H9 (cell line): ENCODE measurements at regions not wholly inside any gene's neighbourhood (a gene's known extent, or its start where the extent isn't known, plus 50 kb on each side); places are given as distances from the start of the nearest gene placed in this dataset.

Source experiments
- DNase-seq: peaks from one replicate; pipeline ENCODE4 v3.0.0-alpha.2; 2017
- H2AFZ ChIP-seq: one replicate; pipeline ENCODE4 v1.6.1; 2013; ENCODE audit warnings: mild to moderate bottlenecking, low read length, control low read depth, moderate library complexity
- H2AK5ac ChIP-seq: 2 replicates; pipeline ENCODE4 v1.6.1; 2013; ENCODE audit warnings: low read length, control low read depth, mixed read lengths; ENCODE audit not compliant: insufficient read length
- H2BK120ac ChIP-seq: one replicate; pipeline ENCODE4 v1.6.1; 2013; ENCODE audit warnings: low read depth, mild to moderate bottlenecking, low read length, control low read depth, inconsistent platforms; ENCODE audit not compliant: poor library complexity, severe bottlenecking
- H2BK12ac ChIP-seq: 2 replicates; pipeline ENCODE4 v1.6.1; 2013; ENCODE audit warnings: low read length, control low read depth, mixed read lengths, low read depth; ENCODE audit not compliant: insufficient read length
- H2BK15ac ChIP-seq: 2 replicates; pipeline ENCODE4 v1.6.1; 2013; ENCODE audit warnings: low read depth, low read length, control low read depth
- H2BK20ac ChIP-seq: one replicate; pipeline ENCODE4 v1.6.1; 2013; ENCODE audit warnings: low read depth, mild to moderate bottlenecking, low read length, control low read depth, inconsistent platforms; ENCODE audit not compliant: poor library complexity, severe bottlenecking
- H2BK5ac ChIP-seq: 2 replicates; pipeline ENCODE4 v1.6.1; 2013; ENCODE audit warnings: low read length, control low read depth, mixed read lengths; ENCODE audit not compliant: insufficient read length
- H3K14ac ChIP-seq: 2 replicates; pipeline ENCODE4 v1.6.1; 2013; ENCODE audit warnings: low read length, control low read depth; ENCODE audit not compliant: insufficient read depth
- H3K18ac ChIP-seq: 2 replicates; pipeline ENCODE4 v1.6.1; 2013; ENCODE audit warnings: low read depth, mild to moderate bottlenecking, mixed read lengths, low read length, control low read depth; ENCODE audit not compliant: insufficient read length
- H3K23ac ChIP-seq: 2 replicates; pipeline ENCODE4 v1.6.1; 2013; ENCODE audit warnings: low read length, control low read depth, mixed read lengths, low read depth; ENCODE audit not compliant: insufficient read length
- H3K23me2 ChIP-seq: 2 replicates; pipeline ENCODE4 v1.6.1; 2013; ENCODE audit warnings: low read depth, mild to moderate bottlenecking, mixed read lengths, low read length, control low read depth; ENCODE audit not compliant: insufficient read length, poor library complexity, severe bottlenecking
- H3K27ac ChIP-seq: 2 replicates; pipeline ENCODE4 v1.5.1; 2013; ENCODE audit warnings: low read length, control low read depth, mixed read lengths, low read depth; ENCODE audit not compliant: insufficient read length
- H3K27me3 ChIP-seq: 2 replicates; pipeline ENCODE4 v1.6.1; 2013; ENCODE audit warnings: low read length, control low read depth, inconsistent platforms; ENCODE audit not compliant: insufficient read depth
- H3K4ac ChIP-seq: 2 replicates; pipeline ENCODE4 v1.6.1; 2013; ENCODE audit warnings: low read depth, mild to moderate bottlenecking, control low read depth, inconsistent platforms, low read length, moderate library complexity
- H3K4me1 ChIP-seq: 2 replicates; pipeline ENCODE4 v1.6.1; 2013; ENCODE audit warnings: low read length, control low read depth, inconsistent platforms; ENCODE audit not compliant: insufficient read depth
- H3K4me2 ChIP-seq: 2 replicates; pipeline ENCODE4 v1.6.1; 2013; ENCODE audit warnings: low read length, control low read depth, mixed read lengths; ENCODE audit not compliant: insufficient read length, insufficient read depth
- H3K56ac ChIP-seq: 2 replicates; pipeline ENCODE4 v1.6.1; 2013; ENCODE audit warnings: low read depth, mild to moderate bottlenecking, mixed read lengths, low read length, control low read depth; ENCODE audit not compliant: insufficient read length
- H3K79me1 ChIP-seq: 2 replicates; pipeline ENCODE4 v1.6.1; 2013; ENCODE audit warnings: low read depth, mild to moderate bottlenecking, moderate library complexity, low read length, control low read depth, inconsistent platforms; ENCODE audit not compliant: insufficient read depth, poor library complexity, severe bottlenecking
- H3K79me2 ChIP-seq: 2 replicates; pipeline ENCODE4 v1.6.1; 2013; ENCODE audit warnings: low read length, control low read depth, inconsistent platforms; ENCODE audit not compliant: insufficient read depth
- H3K9ac ChIP-seq: 2 replicates; pipeline ENCODE4 v1.6.1; 2013; ENCODE audit warnings: low read length, control low read depth, mixed read lengths; ENCODE audit not compliant: insufficient read length; ENCODE audit errors: extremely low read depth
- H3K9me3 ChIP-seq: one replicate; pipeline ENCODE4 v1.6.1; 2013; ENCODE audit warnings: low read depth, low read length, inconsistent platforms; ENCODE audit not compliant: control insufficient read depth
- H3T11ph ChIP-seq: one replicate; pipeline ENCODE4 v1.6.1; 2013; ENCODE audit warnings: mild to moderate bottlenecking, low read length, control low read depth, inconsistent platforms
- H4K20me1 ChIP-seq: one replicate; pipeline ENCODE4 v1.6.1; 2013; ENCODE audit not compliant: control insufficient read depth, insufficient read length, insufficient read depth
- H4K5ac ChIP-seq: 2 replicates; pipeline ENCODE4 v1.6.1; 2013; ENCODE audit warnings: low read depth, mild to moderate bottlenecking, mixed read lengths, low read length, control low read depth; ENCODE audit not compliant: insufficient read length
- H4K8ac ChIP-seq: replicated peaks from 2 replicates; pipeline ENCODE4 v1.6.1; 2013; ENCODE audit warnings: low read length, control low read depth, mixed read lengths, low read depth; ENCODE audit not compliant: insufficient read length
- H4K91ac ChIP-seq: 2 replicates; pipeline ENCODE4 v1.6.1; 2013; ENCODE audit warnings: low read depth, mild to moderate bottlenecking, moderate library complexity, mixed read lengths, low read length, control low read depth; ENCODE audit not compliant: insufficient read length
- H3K27ac Mint-ChIP-seq, 3 experiments: 2 replicates in 2 of 3; 3 replicates in 1 of 3; pipeline ENCODE4 v1.8.0; 2020 to 2021; ENCODE audit warnings: mixed read lengths in 3 of 3, mild to moderate bottlenecking in 1 of 3, moderate library complexity in 1 of 3
- H3K27me3 Mint-ChIP-seq: 2 replicates; pipeline ENCODE4 v1.8.0; 2021; ENCODE audit warnings: low read depth, mild to moderate bottlenecking, moderate library complexity, mixed read lengths
- H3K36me3 Mint-ChIP-seq, 3 experiments: 2 replicates in 2 of 3; 3 replicates in 1 of 3; pipeline ENCODE4 v1.8.0; 2020 to 2021; ENCODE audit warnings: low read depth in 3 of 3, mixed read lengths in 3 of 3; ENCODE audit not compliant: insufficient read depth in 1 of 3
- H3K4me1 Mint-ChIP-seq, 2 experiments: 2 replicates each; pipeline ENCODE4 v1.8.0; 2020; ENCODE audit warnings: mixed read lengths in 2 of 2
- H3K4me3 Mint-ChIP-seq, 2 experiments: 2 replicates in 1 of 2; 3 replicates in 1 of 2; pipeline ENCODE4 v1.8.0; 2020 to 2021; ENCODE audit warnings: mild to moderate bottlenecking in 2 of 2, mixed read lengths in 2 of 2, moderate library complexity in 1 of 2
- H3K9me3 Mint-ChIP-seq, 2 experiments: 2 replicates in 1 of 2; 3 replicates in 1 of 2; pipeline ENCODE4 v1.8.0; 2020; ENCODE audit warnings: mild to moderate bottlenecking in 2 of 2, mixed read lengths in 2 of 2, moderate library complexity in 1 of 2
- WGBS: extraction: QIAGEN DNeasy Blood & Tissue Kit; methylation state at CpG from one replicate; pipeline ENCODE4 v1.1.7; 2013; ENCODE audit warnings: missing lambda C conversion rate, low lambda C conversion rate, mixed read lengths; ENCODE audit not compliant: insufficient read length; ENCODE audit errors: extremely low coverage; 5-methylcytosine and 5-hydroxymethylcytosine counted together
- TF ChIP-seq, protein P1 (sequence below): fragments of 200-600 bp; sonication (generic); conservative IDR thresholded peaks from 3 replicates; pipeline ENCODE4 v1.8.0; 2021; ENCODE audit warnings: antibody characterized with exemption, mild to moderate bottlenecking

GRCh38 chr21:17451364-17451891 is 61.4 kb upstream of the CXADR start:
- Histone ChIP-seq H4K20me1 (no peaks in the 10 kb centered on the region), H2BK5ac (no peak overlapping the region), H3K27ac (no peak overlapping the region), H3K4me2 (no peak overlapping the region), H3K18ac (no peak overlapping the region), H2AK5ac (no peak overlapping the region), H3K4ac (no peak overlapping the region), H2BK20ac (no peak overlapping the region), H4K5ac (no peak overlapping the region), H3K23me2 (peaks cover 7% of the 10 kb centered on the region), H2BK12ac (no peak overlapping the region), H2AFZ (no peak overlapping the region), H3K9me3 (no peaks in the 10 kb centered on the region), H2BK120ac (no peak overlapping the region), H3T11ph (no peak overlapping the region), H2BK15ac (no peak overlapping the region), H3K4me1 (no peaks in the 10 kb centered on the region; the same call in 1 of the 2 replicates), H4K8ac (no peak overlapping the region), H3K79me1 (no peaks in the 10 kb centered on the region), H3K9ac (no peak overlapping the region), H3K27me3 (no peaks in the 10 kb centered on the region), H3K23ac (no peak overlapping the region), H4K91ac (no peak overlapping the region), H3K14ac (no peak overlapping the region), H3K56ac (no peak overlapping the region), H3K79me2 (no peaks in the 10 kb centered on the region)
- H3K27ac Mint-ChIP-seq: no peak overlapping the region
- peaks cover 3% of the 10 kb centered on the region; the same call in 1 of the 2 replicates for H3K27me3 Mint-ChIP-seq
- no CpG with 5 or more reads among the region's 4 CpGs for WGBS
- H3K9me3 Mint-ChIP-seq: peaks cover 2 to 3% of the 10 kb centered on the region in 2 experiments; a peak in 2 of 5 replicates
- TF ChIP-seq, protein P1, sequence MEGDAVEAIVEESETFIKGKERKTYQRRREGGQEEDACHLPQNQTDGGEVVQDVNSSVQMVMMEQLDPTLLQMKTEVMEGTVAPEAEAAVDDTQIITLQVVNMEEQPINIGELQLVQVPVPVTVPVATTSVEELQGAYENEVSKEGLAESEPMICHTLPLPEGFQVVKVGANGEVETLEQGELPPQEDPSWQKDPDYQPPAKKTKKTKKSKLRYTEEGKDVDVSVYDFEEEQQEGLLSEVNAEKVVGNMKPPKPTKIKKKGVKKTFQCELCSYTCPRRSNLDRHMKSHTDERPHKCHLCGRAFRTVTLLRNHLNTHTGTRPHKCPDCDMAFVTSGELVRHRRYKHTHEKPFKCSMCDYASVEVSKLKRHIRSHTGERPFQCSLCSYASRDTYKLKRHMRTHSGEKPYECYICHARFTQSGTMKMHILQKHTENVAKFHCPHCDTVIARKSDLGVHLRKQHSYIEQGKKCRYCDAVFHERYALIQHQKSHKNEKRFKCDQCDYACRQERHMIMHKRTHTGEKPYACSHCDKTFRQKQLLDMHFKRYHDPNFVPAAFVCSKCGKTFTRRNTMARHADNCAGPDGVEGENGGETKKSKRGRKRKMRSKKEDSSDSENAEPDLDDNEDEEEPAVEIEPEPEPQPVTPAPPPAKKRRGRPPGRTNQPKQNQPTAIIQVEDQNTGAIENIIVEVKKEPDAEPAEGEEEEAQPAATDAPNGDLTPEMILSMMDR: no peak
- DNase-seq: no peak
- peaks cover 6 to 14% of the 10 kb centered on the region in 2 experiments for H3K4me1 Mint-ChIP-seq
- H3K36me3 Mint-ChIP-seq: peaks cover 0 to 2% (median 0%) of the 10 kb centered on the region in 3 experiments; a peak in 1 of 7 replicates
- H3K4me3 Mint-ChIP-seq: no peak overlapping the region
